ENCODE measurements at regions not wholly inside any gene's neighbourhood (a gene's known extent, or its start where the extent isn't known, plus 50 kb on each side); places are given as distances from the start of the nearest gene placed in this dataset.

DNA sequence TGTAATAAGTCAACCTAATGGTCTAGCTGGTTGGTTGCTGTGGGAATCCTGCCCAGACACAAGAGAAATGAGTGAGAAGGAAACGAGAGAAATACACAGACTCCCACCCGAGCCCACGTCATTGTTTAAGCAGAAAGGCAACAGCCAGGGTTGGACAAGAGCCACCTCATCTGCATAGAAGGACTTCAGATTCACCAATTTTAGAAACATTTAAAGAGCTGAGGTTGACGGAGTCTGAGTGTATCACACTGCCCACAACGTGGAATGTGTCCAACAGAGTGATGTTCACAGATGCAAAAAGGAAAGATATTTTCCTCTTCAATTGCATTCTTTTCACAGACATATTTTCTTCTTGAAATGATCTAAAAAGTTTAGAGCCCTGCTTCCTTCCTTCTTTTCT lies 349.5 kb downstream of the AGTPBP1 start (continued):
- TF ChIP-seq TEAD4 (IDR thresholded peaks at IDR 0.05; ENCODE audit: low read length) (no peak), TEAD4 (CRISPR knock-in tag; IDR thresholded peaks at IDR 0.05; ENCODE audit: borderline replicate concordance) (no peak), MIER1 (IDR thresholded peaks at IDR 0.05; ENCODE audit: low read depth) (no peak), SRSF9 (IDR thresholded peaks at IDR 0.05; ENCODE audit: borderline replicate concordance, low read depth, low read length) (no peak), SMARCB1 (IDR thresholded peaks at IDR 0.05; ENCODE audit: insufficient read length, low read depth) (no peak), ARHGAP35 (IDR thresholded peaks at IDR 0.05; ENCODE audit: partially characterized antibody) (no peak), ZNF766 (CRISPR knock-in tag; conservative IDR thresholded peaks at IDR 0.05) (no peak), ZNF184 (CRISPR knock-in tag; IDR thresholded peaks at IDR 0.05) (no peak)

DNA sequence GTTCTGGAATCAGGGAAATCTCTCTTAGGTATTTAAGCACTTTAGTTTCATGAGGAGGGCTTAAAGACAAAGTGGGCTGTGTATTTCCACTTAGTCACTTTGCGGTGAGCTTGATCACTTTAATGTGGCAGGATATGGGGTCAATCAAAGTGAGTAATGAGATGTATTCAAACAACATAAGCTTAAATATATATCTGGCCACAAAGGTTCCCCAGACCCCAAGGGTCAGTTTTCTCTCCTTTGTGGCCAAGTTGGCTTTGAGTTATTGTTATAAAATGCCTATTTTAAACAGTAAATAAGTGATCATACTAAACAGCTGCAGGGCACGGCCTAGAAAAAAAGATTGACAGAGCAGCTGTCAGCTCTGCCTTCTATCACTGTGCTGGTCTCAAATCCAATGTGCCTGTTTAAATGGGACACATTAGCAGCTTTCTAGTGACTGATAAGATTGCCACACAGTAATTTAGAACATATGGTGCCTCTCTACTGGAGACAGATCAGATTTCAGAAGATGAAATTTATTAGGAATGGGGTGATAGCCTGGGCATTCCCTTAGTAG lies 363.9 kb downstream of the AGTPBP1 start:
- POLR2A ChIA-PET, result no interaction called here
- no peaks in the 10 kb centered on the region for H3K36me3 ChIP-seq (ENCODE audit: control insufficient read depth, insufficient read depth, low read length)
- no peak for DNase-seq (ENCODE audit: extremely low read depth in 1 of 4, low spot score in 3 of 4)
- no peaks in the 10 kb centered on the region for H4K20me1 ChIP-seq (replicated peaks; ENCODE audit: control insufficient read depth, insufficient read depth, low read length)
- FAIRE-seq, result no peak
- H3K9me1 ChIP-seq (ENCODE audit: control insufficient read depth, insufficient read depth, low read length), result no peaks in the 10 kb centered on the region
- no peak overlapping the region for H3K4me2 ChIP-seq (ENCODE audit: insufficient read depth, low read length)
- H3K9ac ChIP-seq (ENCODE audit: insufficient read depth in 1 of 2, low read depth in 2 of 2, low read length in 2 of 2), result no peak overlapping the region
- no peaks in the 10 kb centered on the region for H3K9me3 ChIP-seq (replicated peaks; ENCODE audit: control insufficient read depth, insufficient read depth, low read depth, low read length)
- in situ Hi-C loops (cut with MboI) (no loop called here), intact Hi-C loops (cut with micrococcal nuclease) (no loop called here)
- 0% methylated on average over 2 of the region's 2 CpGs for WGBS (ENCODE audit: insufficient coverage, low coverage, missing lambda C conversion rate)
- H2AFZ ChIP-seq (ENCODE audit: low read depth, low read length), result no peak overlapping the region
- no peaks in the 10 kb centered on the region for H3K4me1 ChIP-seq (replicated peaks in 1 of 2; ENCODE audit: control insufficient read depth in 2 of 2, insufficient read depth in 2 of 2, low read length in 2 of 2)
- CTCF ChIA-PET (ENCODE audit: low intra/inter-chr PET ratio), result no interaction called here
- no peak overlapping the region for H3K4me3 ChIP-seq
- no peaks in the 10 kb centered on the region for H3K79me2 ChIP-seq (ENCODE audit: control insufficient read depth, insufficient read depth, low read length)
- BruUV-seq (replicated peaks), result no TSS peak
- no peak for ATAC-seq
- no peak overlapping the region for H3K27ac ChIP-seq (ENCODE audit: extremely low read depth, low read depth, low read length)
- H3K27me3 ChIP-seq (ENCODE audit: control insufficient read depth in 2 of 2, insufficient read depth in 2 of 2, low read length in 2 of 2), result no peaks in the 10 kb centered on the region
- TF ChIP-seq NR0B1 (IDR thresholded peaks at IDR 0.05; ENCODE audit: partially characterized antibody) (no peak), RUNX1 (IDR thresholded peaks at IDR 0.05; ENCODE audit: low read depth) (no peak), TAF1 (IDR thresholded peaks at IDR 0.05; ENCODE audit: control insufficient read depth, extremely low read depth, insufficient read depth, low read length, severe bottlenecking) (no peak), GTF2A2 (tag; IDR thresholded peaks at IDR 0.05) (no peak), SREBF1 (IDR thresholded peaks at IDR 0.05; ENCODE audit: borderline replicate concordance, low read depth, low read length) (no peak), ZBTB34 (CRISPR knock-in tag; IDR thresholded peaks at IDR 0.05) (no peak), ZNF592 (IDR thresholded peaks at IDR 0.05) (no peak), CGGBP1 (CRISPR knock-in tag; IDR thresholded peaks at IDR 0.05) (no peak)
